Liver (tissue), 8 donors: ENCODE measurements at regions not wholly inside any gene's neighbourhood (a gene's known extent, or its start where the extent isn't known, plus 50 kb on each side); places are given as distances from the start of the nearest gene placed in this dataset.
"Not testable (repeated sequence)": the region's sequence is repeated elsewhere in the genome, so short reads cannot be mapped to it uniquely, and the experiment has no call there.

Source experiments
- DNase-seq: peaks from one replicate; pipeline ENCODE4 v3.0.0-alpha.2; 2017; ENCODE audit warnings: low spot score
- H3K27ac ChIP-seq, 2 donors: one replicate each; pipeline ENCODE4 v1.7.0; 2013; ENCODE audit warnings: inconsistent platforms in 2 of 2, low read length in 2 of 2, control low read depth in 1 of 2, low read depth in 1 of 2, mild to moderate bottlenecking in 1 of 2
- H3K27me3 ChIP-seq, 4 donors: one replicate each; pipeline versions ENCODE4 v1.6.1 to v1.7.0; 2013; ENCODE audit warnings: low read length in 3 of 4, inconsistent platforms in 1 of 4, mild to moderate bottlenecking in 1 of 4, moderate library complexity in 1 of 4; ENCODE audit not compliant: control insufficient read depth in 4 of 4, insufficient read depth in 4 of 4
- H3K36me3 ChIP-seq, 4 donors: one replicate each; pipeline versions ENCODE4 v1.6.1 to v1.7.0; 2013; ENCODE audit warnings: low read length in 3 of 4, mild to moderate bottlenecking in 3 of 4, low read depth in 1 of 4, moderate library complexity in 1 of 4; ENCODE audit not compliant: control insufficient read depth in 4 of 4, insufficient read depth in 3 of 4
- H3K4me1 ChIP-seq, 4 donors: one replicate each; pipeline versions ENCODE4 v1.6.1 to v1.7.0; 2013; ENCODE audit warnings: low read length in 3 of 4, mild to moderate bottlenecking in 3 of 4, moderate library complexity in 1 of 4; ENCODE audit not compliant: control insufficient read depth in 4 of 4, insufficient read depth in 4 of 4
- H3K4me3 ChIP-seq, 3 donors: one replicate each; pipeline versions ENCODE4 v1.6.1 to v1.7.0; 2013; ENCODE audit warnings: low read length in 3 of 3, control low read depth in 1 of 3, low read depth in 1 of 3, mild to moderate bottlenecking in 1 of 3
- H3K9ac ChIP-seq, 2 donors: one replicate each; pipeline ENCODE4 v1.7.0; 2013; ENCODE audit warnings: low read length in 2 of 2, mild to moderate bottlenecking in 2 of 2, moderate library complexity in 2 of 2, control low read depth in 1 of 2, low read depth in 1 of 2
- H3K9me3 ChIP-seq, 4 donors: one replicate each; pipeline versions ENCODE4 v1.6.1 to v1.7.0; 2013; ENCODE audit warnings: low read length in 3 of 4; ENCODE audit not compliant: control insufficient read depth in 4 of 4
- EGR1 ChIP-seq, 2 donors: IDR thresholded peaks; 2 replicates each; pipeline ENCODE4 v1.6.1; 2016 to 2018; ENCODE audit warnings: antibody characterized with exemption in 2 of 2, low read depth in 2 of 2
- FOXA1 ChIP-seq: IDR thresholded peaks from 2 replicates; pipeline ENCODE4 v1.6.1; 2016; ENCODE audit warnings: antibody characterized with exemption
- FOXA2 ChIP-seq: IDR thresholded peaks from 2 replicates; pipeline ENCODE4 v1.6.1; 2016; ENCODE audit warnings: antibody characterized with exemption
- GABPA ChIP-seq, 2 donors: IDR thresholded peaks in 1 of 2; conservative IDR thresholded peaks in 1 of 2; 2 replicates each; pipeline ENCODE4 v1.6.1; 2016; ENCODE audit warnings: antibody characterized with exemption in 2 of 2, mild to moderate bottlenecking in 1 of 2, moderate library complexity in 1 of 2
- HNF4A ChIP-seq, 2 donors: conservative IDR thresholded peaks; 2 replicates each; pipeline ENCODE4 v1.6.1; 2016; ENCODE audit warnings: antibody characterized with exemption in 2 of 2, mild to moderate bottlenecking in 2 of 2
- HNF4G ChIP-seq: IDR thresholded peaks from 2 replicates; pipeline ENCODE4 v1.6.1; 2016; ENCODE audit warnings: antibody characterized with exemption
- JUND ChIP-seq, 2 donors: IDR thresholded peaks; 2 replicates each; pipeline ENCODE4 v1.6.1; 2016; ENCODE audit warnings: antibody characterized with exemption in 2 of 2
- NR2F2 ChIP-seq: IDR thresholded peaks from 2 replicates; pipeline ENCODE4 v1.6.1; 2016; ENCODE audit warnings: antibody characterized with exemption
- RAD21 ChIP-seq, 2 donors: IDR thresholded peaks; 2 replicates each; pipeline ENCODE4 v1.6.1; 2016; ENCODE audit warnings: antibody characterized with exemption in 2 of 2, mild to moderate bottlenecking in 2 of 2
- RXRA ChIP-seq, 2 donors: IDR thresholded peaks; 2 replicates each; pipeline ENCODE4 v1.6.1; 2017 to 2018; ENCODE audit warnings: antibody characterized with exemption in 2 of 2, mild to moderate bottlenecking in 1 of 2
- SP1 ChIP-seq: IDR thresholded peaks from 2 replicates; pipeline ENCODE4 v1.6.1; 2018; ENCODE audit warnings: antibody characterized with exemption, mild to moderate bottlenecking
- TAF1 ChIP-seq: conservative IDR thresholded peaks from 2 replicates; pipeline ENCODE4 v1.6.1; 2016; ENCODE audit warnings: antibody characterized with exemption, mild to moderate bottlenecking
- YY1 ChIP-seq: IDR thresholded peaks from 2 replicates; pipeline ENCODE4 v1.6.1; 2016; ENCODE audit warnings: antibody characterized with exemption, mild to moderate bottlenecking
- WGBS: extraction: QIAGEN DNeasy Blood & Tissue Kit; methylation state at CpG from one replicate; pipeline ENCODE4 v1.1.7; 2013; 5-methylcytosine and 5-hydroxymethylcytosine counted together
- TF ChIP-seq, protein P1 (sequence below): IDR thresholded peaks from 2 replicates; pipeline ENCODE4 v1.6.1; 2016; ENCODE audit warnings: antibody characterized with exemption
- TF ChIP-seq, protein P2 (sequence below): IDR thresholded peaks from 2 replicates; pipeline ENCODE4 v1.6.1; 2016; ENCODE audit warnings: antibody characterized with exemption
- TF ChIP-seq, protein P3 (sequence below): fragments of 150-350 bp; IDR thresholded peaks from 2 replicates; pipeline ENCODE4 v1.5.1; 2017; ENCODE audit warnings: improper control_type of control experiment, low read depth, low read length; ENCODE audit not compliant: missing input control
- TF ChIP-seq, protein P4 (sequence below): IDR thresholded peaks from 2 replicates; pipeline ENCODE4 v1.6.1; 2016; ENCODE audit warnings: antibody characterized with exemption
- TF ChIP-seq, protein P5 (sequence below): IDR thresholded peaks from 2 replicates; pipeline ENCODE4 v1.6.1; 2016; ENCODE audit warnings: antibody characterized with exemption, mild to moderate bottlenecking
- donor health status: healthy.
- donor health status: healthy.
- donor health status: healthy.
- donor health status: healthy.
- donor health status: healthy.

DNA sequence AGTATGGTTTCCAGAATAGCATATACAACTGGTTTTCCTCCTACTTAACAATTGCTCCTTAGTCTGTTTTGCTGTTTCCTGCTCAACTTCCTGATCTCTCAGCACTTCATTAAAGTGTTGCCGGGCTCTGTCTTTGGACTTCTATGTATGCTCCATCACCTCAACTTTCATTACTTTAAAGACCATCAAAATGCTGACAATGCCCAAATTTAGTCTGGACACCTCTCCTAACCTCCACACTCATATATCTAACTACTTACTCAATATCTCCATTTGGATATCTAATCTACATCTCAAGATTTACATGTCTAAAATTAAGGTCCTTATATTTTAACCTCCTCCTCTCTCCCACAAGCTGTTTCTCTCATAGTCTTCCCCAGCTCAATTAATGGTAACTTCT lies 54.4 kb upstream of the LGR5 start:
- H3K9me3 ChIP-seq, result no peaks in the 10 kb centered on the region
- H3K9ac ChIP-seq, result no peak overlapping the region
- H3K27ac ChIP-seq, result no peak overlapping the region
- no peaks in the 10 kb centered on the region for H3K36me3 ChIP-seq
- no peak overlapping the region for H3K4me3 ChIP-seq
- H3K4me1 ChIP-seq, result no peaks in the 10 kb centered on the region
- no peaks in the 10 kb centered on the region for H3K27me3 ChIP-seq
- DNase-seq, result no peak
- TF ChIP-seq SP1, result no peak
- TF ChIP-seq TAF1, result no peak
- TF ChIP-seq JUND (IDR thresholded peaks at IDR 0.05), result no peak
- no peak for TF ChIP-seq FOXA2
- no peak for TF ChIP-seq EGR1 (IDR thresholded peaks at IDR 0.05; ENCODE audit: low read depth in 2 of 2)
- TF ChIP-seq HNF4A (conservative IDR thresholded peaks at IDR 0.05), result no peak
- TF ChIP-seq GABPA (IDR thresholded peaks at IDR 0.05 in 1 of 2, conservative IDR thresholded peaks at IDR 0.05 in 1 of 2), result no peak
- TF ChIP-seq FOXA1, result no peak
- TF ChIP-seq, protein P1, sequence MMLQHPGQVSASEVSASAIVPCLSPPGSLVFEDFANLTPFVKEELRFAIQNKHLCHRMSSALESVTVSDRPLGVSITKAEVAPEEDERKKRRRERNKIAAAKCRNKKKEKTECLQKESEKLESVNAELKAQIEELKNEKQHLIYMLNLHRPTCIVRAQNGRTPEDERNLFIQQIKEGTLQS, result no peak
- TF ChIP-seq, protein P2, sequence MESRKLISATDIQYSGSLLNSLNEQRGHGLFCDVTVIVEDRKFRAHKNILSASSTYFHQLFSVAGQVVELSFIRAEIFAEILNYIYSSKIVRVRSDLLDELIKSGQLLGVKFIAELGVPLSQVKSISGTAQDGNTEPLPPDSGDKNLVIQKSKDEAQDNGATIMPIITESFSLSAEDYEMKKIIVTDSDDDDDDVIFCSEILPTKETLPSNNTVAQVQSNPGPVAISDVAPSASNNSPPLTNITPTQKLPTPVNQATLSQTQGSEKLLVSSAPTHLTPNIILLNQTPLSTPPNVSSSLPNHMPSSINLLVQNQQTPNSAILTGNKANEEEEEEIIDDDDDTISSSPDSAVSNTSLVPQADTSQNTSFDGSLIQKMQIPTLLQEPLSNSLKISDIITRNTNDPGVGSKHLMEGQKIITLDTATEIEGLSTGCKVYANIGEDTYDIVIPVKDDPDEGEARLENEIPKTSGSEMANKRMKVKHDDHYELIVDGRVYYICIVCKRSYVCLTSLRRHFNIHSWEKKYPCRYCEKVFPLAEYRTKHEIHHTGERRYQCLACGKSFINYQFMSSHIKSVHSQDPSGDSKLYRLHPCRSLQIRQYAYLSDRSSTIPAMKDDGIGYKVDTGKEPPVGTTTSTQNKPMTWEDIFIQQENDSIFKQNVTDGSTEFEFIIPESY, result no peak
- TF ChIP-seq, protein P3, sequence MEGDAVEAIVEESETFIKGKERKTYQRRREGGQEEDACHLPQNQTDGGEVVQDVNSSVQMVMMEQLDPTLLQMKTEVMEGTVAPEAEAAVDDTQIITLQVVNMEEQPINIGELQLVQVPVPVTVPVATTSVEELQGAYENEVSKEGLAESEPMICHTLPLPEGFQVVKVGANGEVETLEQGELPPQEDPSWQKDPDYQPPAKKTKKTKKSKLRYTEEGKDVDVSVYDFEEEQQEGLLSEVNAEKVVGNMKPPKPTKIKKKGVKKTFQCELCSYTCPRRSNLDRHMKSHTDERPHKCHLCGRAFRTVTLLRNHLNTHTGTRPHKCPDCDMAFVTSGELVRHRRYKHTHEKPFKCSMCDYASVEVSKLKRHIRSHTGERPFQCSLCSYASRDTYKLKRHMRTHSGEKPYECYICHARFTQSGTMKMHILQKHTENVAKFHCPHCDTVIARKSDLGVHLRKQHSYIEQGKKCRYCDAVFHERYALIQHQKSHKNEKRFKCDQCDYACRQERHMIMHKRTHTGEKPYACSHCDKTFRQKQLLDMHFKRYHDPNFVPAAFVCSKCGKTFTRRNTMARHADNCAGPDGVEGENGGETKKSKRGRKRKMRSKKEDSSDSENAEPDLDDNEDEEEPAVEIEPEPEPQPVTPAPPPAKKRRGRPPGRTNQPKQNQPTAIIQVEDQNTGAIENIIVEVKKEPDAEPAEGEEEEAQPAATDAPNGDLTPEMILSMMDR, result no peak
- TF ChIP-seq, protein P4, sequence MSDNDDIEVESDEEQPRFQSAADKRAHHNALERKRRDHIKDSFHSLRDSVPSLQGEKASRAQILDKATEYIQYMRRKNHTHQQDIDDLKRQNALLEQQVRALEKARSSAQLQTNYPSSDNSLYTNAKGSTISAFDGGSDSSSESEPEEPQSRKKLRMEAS, result no peak
- TF ChIP-seq RAD21 (IDR thresholded peaks at IDR 0.05), result no peak
- no peak for TF ChIP-seq HNF4G
- no peak for TF ChIP-seq YY1
- TF ChIP-seq RXRA (IDR thresholded peaks at IDR 0.05), result no peak
- TF ChIP-seq, protein P5, sequence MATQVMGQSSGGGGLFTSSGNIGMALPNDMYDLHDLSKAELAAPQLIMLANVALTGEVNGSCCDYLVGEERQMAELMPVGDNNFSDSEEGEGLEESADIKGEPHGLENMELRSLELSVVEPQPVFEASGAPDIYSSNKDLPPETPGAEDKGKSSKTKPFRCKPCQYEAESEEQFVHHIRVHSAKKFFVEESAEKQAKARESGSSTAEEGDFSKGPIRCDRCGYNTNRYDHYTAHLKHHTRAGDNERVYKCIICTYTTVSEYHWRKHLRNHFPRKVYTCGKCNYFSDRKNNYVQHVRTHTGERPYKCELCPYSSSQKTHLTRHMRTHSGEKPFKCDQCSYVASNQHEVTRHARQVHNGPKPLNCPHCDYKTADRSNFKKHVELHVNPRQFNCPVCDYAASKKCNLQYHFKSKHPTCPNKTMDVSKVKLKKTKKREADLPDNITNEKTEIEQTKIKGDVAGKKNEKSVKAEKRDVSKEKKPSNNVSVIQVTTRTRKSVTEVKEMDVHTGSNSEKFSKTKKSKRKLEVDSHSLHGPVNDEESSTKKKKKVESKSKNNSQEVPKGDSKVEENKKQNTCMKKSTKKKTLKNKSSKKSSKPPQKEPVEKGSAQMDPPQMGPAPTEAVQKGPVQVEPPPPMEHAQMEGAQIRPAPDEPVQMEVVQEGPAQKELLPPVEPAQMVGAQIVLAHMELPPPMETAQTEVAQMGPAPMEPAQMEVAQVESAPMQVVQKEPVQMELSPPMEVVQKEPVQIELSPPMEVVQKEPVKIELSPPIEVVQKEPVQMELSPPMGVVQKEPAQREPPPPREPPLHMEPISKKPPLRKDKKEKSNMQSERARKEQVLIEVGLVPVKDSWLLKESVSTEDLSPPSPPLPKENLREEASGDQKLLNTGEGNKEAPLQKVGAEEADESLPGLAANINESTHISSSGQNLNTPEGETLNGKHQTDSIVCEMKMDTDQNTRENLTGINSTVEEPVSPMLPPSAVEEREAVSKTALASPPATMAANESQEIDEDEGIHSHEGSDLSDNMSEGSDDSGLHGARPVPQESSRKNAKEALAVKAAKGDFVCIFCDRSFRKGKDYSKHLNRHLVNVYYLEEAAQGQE, result no peak
- TF ChIP-seq NR2F2, result no peak
- WGBS, result 61% methylated on average over 1 of the region's 1 CpG

DNA sequence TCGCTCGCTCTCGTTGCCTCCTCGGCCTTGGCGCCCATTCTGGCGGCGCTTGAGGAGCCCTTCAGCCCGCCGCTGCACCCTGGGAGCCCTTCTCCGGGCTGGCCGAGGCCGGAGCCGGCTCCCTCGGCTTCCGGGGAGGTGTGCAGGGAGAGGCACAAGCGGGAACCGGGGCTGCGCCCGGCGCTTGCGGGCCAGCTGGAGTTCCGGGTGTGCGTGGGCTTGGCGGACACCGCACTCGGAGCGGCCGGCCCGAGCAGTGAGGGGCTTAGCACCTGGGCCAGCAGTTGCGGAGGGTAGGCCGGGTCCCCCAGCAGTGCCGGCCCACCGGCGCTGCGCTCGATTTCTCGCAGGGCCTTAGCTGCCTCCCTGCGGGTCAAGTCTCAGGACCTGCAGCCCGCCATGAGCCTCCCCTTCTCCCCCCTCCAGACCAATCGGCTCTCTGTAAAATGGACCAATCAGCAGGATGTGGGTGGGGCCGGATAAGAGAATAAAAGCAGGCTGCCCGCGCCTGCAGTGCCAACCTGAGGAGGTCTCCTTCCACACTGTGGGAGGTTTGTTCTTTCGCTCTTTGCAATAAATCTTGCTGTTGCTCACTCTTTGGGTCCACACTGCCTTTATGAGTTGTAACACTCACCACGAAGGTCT lies 62.8 kb upstream of the LGR5 start:
- not testable (repeated sequence) for H3K9me3 ChIP-seq, H3K36me3 ChIP-seq, H3K27ac ChIP-seq, H3K27me3 ChIP-seq, H3K4me1 ChIP-seq, DNase-seq, H3K4me3 ChIP-seq, H3K9ac ChIP-seq
- 95% methylated on average over 45 of the region's 45 CpGs for WGBS
